ENCODE measurements at regions not wholly inside any gene's neighbourhood (a gene's known extent, or its start where the extent isn't known, plus 50 kb on each side); places are given as distances from the start of the nearest gene placed in this dataset.

DNA sequence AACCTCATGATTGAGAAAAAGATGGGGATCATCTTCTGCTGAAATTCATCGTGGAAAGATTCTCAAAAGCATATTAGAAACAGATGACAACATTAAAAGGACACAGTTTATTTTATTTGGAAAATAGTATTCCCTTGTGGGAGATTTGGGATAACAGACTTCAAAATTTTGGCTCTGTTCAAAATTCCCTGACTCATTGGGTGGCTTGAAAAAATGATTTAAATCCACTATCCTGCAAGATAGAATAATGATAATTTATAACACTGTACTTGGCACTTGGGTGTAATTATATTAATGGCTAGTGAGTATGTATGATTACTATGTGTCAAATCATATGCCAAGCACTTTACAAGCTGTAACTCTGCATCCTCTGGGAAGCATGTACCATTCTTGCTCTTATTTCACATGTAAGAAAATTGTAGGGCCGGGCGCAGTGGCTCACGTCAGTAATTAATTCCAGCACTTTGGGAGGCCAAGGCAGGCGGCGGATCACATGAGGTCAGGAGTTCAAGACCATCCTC lies 128.8 kb downstream of the LMNTD1 start:
- TF ChIP-seq, protein P1, sequence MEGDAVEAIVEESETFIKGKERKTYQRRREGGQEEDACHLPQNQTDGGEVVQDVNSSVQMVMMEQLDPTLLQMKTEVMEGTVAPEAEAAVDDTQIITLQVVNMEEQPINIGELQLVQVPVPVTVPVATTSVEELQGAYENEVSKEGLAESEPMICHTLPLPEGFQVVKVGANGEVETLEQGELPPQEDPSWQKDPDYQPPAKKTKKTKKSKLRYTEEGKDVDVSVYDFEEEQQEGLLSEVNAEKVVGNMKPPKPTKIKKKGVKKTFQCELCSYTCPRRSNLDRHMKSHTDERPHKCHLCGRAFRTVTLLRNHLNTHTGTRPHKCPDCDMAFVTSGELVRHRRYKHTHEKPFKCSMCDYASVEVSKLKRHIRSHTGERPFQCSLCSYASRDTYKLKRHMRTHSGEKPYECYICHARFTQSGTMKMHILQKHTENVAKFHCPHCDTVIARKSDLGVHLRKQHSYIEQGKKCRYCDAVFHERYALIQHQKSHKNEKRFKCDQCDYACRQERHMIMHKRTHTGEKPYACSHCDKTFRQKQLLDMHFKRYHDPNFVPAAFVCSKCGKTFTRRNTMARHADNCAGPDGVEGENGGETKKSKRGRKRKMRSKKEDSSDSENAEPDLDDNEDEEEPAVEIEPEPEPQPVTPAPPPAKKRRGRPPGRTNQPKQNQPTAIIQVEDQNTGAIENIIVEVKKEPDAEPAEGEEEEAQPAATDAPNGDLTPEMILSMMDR (IDR thresholded peaks at IDR 0.05; ENCODE audit: insufficient read depth, missing control alignments): no peak

DNA sequence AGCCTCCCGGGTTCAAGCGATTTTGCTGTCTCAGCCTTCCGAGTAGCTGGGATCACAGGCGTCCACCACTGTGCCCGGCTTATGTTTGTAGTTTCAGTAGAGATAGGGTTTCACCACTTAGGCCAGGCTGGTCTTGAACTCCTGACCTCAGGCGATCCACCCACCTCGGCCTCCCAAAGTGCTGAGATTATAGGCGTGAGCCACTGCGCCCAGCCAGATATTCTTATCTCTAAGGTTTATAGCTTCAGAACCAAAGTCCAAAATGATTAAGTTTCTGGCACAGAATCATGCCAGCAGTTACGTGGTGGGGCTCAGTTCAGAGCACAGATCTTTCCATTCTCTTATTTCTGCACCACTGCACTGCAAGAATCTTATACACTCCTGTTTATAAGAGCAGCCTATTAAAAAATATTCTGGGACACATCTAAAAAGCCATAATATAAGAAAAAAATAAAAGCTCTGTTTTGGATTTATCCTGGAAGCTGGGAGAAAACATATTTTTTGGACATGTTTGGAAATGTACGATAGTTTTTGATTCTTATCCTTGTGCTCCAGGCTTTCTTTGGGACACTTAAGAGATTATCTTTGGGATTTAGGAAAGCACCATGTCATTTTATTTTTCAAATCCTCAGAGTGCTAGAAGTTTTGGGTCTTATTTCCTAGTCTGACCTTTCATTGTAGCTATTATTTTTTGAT lies 129.6 kb downstream of the LMNTD1 start:
- TF ChIP-seq, protein P1 (IDR thresholded peaks at IDR 0.05; ENCODE audit: insufficient read depth, missing control alignments): no peak
- FAIRE-seq: no peak

More for the DNA sequence above, 128.8 kb downstream of the LMNTD1 start:
- FAIRE-seq (no peak), DNase-seq (ENCODE audit: insufficient read length, low spot score) (no peak)

DNA sequence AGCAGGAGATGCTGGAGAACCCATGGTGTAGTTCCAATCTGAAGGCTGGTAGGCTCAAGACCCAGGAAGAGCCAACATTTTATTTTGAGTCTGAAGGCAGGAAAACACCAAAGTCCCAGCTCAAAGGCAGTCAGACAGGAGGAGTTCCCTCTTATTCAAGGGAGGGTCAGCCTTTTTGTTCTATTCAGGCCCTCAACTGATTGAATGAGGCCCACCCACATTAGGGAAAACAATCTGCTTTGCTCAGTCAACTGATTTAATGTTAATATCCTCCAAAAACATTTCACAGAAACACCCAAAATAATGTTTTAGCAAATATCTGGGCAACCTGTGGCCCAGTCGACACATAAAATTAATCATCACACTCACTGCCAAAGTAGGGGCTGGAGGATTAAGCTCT lies 130.8 kb downstream of the LMNTD1 start:
- TF ChIP-seq, protein P1 (IDR thresholded peaks at IDR 0.05; ENCODE audit: insufficient read depth, missing control alignments): no peak
- no peak for DNase-seq (ENCODE audit: insufficient read length, low spot score)
- no peak for FAIRE-seq

More for the DNA sequence above, 129.6 kb downstream of the LMNTD1 start:
- no peak for DNase-seq (ENCODE audit: insufficient read length, low spot score)

DNA sequence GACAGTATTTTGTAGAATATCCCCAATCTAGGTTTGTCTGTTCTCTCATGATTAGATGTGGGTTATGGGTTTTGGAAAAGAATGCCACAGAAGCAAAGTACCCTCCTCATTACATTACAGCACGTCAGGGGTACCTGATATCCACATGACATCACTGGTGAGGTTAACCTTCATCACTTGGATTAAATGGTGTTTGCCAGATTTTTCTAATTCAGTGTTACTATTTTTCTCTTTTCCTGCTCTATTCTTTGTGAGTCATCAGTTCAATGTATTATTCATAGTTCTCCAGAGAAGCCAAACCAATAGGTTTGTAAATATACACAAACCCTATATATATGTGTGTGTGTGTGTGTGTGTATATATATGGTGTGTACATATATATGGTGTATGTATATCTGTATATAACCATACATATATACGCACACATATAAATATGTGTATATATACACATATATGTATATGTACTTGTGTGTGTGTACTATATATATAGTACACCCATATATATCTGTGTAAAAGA lies 131.4 kb downstream of the LMNTD1 start:
- TF ChIP-seq, protein P1 (IDR thresholded peaks at IDR 0.05; ENCODE audit: insufficient read depth, missing control alignments): no peak
- no peak for FAIRE-seq
- DNase-seq (ENCODE audit: insufficient read length, low spot score): no peak

DNA sequence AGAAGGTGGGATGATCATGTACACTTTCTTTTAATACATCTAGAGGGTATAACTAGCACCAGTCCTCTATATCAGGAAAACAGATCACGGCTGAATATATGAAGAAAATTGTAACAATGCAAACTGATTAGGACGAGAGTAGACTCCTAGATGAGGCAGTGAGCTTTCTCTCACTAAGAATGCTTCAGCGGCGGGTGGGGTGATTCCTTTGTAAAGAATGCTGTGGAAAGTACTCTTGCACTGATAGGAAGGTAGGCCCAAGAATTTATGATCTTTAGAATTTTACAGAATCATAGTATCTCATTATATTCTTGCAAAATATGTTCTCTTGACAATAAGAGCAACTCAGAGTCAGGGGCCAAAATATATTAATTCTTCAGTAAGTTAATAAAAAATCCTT lies 133.0 kb downstream of the LMNTD1 start:
- FAIRE-seq (no peak), DNase-seq (ENCODE audit: insufficient read length, low spot score) (no peak)
- TF ChIP-seq, protein P1 (IDR thresholded peaks at IDR 0.05; ENCODE audit: insufficient read depth, missing control alignments): no peak

DNA sequence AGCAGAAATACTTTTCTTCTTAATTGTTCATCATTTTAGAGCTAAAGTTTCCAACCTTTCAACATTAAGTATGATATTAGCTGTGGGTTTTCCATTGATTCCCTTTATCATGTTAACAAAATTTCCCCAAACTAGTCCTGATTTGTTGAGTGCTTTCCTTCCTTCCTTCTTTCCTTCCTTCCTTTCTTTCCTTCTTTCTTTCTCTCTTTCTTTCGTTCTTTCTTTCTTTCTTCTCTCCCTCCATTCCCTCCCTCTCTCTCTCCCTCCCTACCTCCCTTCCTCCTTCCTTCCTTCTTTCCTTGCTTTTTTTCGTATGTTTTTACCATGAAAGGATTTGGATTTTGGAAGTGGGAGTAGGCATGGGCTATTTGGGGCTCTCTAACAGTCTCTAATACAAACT lies 133.5 kb downstream of the LMNTD1 start:
- FAIRE-seq (no peak), DNase-seq (ENCODE audit: insufficient read length, low spot score) (no peak)

More for the DNA sequence above, 133.5 kb downstream of the LMNTD1 start:
- TF ChIP-seq, protein P1 (IDR thresholded peaks at IDR 0.05; ENCODE audit: insufficient read depth, missing control alignments): no peak
